CD14-positive monocyte (primary cell): ENCODE measurements at regions not wholly inside any gene's neighbourhood (a gene's known extent, or its start where the extent isn't known, plus 50 kb on each side); places are given as distances from the start of the nearest gene placed in this dataset.
"Not testable (repeated sequence)": the region's sequence is repeated elsewhere in the genome, so short reads cannot be mapped to it uniquely, and the experiment has no call there.

Source experiments
- DNase-seq, 3 donors: peaks; one replicate each; pipeline ENCODE4 v3.0.0-alpha.2; 2011 to 2022
- H2AFZ ChIP-seq: 2 replicates; pipeline ENCODE4 v1.6.0; 2012; ENCODE audit warnings: mild to moderate bottlenecking, low read depth, low read length, inconsistent platforms; ENCODE audit not compliant: insufficient read depth, poor library complexity, severe bottlenecking
- H3K27ac ChIP-seq, 2 donors: 1 replicate in 1 of 2; 2 replicates in 1 of 2; pipeline ENCODE4 v1.5.1; 2012 to 2013; ENCODE audit warnings: low read length in 2 of 2, control low read depth in 1 of 2, inconsistent platforms in 1 of 2, low read depth in 1 of 2, mild to moderate bottlenecking in 1 of 2
- H3K27me3 ChIP-seq, 2 donors: one replicate each; pipeline versions ENCODE4 v1.6.0 to v1.6.1; 2011 to 2013; ENCODE audit warnings: low read length in 2 of 2; ENCODE audit not compliant: control insufficient read depth in 2 of 2, insufficient read depth in 2 of 2
- H3K36me3 ChIP-seq, 2 donors: replicated peaks in 1 of 2; 1 replicate in 1 of 2; 2 replicates in 1 of 2; pipeline versions ENCODE4 v1.5.1 to v1.6.1; 2012 to 2013; ENCODE audit warnings: low read length in 2 of 2, control low read depth in 1 of 2, inconsistent platforms in 1 of 2, mild to moderate bottlenecking in 1 of 2; ENCODE audit not compliant: insufficient read depth in 2 of 2, control insufficient read depth in 1 of 2
- H3K4me1 ChIP-seq, 2 donors: 1 replicate in 1 of 2; 2 replicates in 1 of 2; pipeline versions ENCODE4 v1.5.1 to v1.6.1; 2012 to 2013; ENCODE audit warnings: low read length in 2 of 2, control low read depth in 1 of 2, inconsistent platforms in 1 of 2, mild to moderate bottlenecking in 1 of 2, moderate library complexity in 1 of 2; ENCODE audit not compliant: insufficient read depth in 2 of 2, control insufficient read depth in 1 of 2
- H3K4me2 ChIP-seq: replicated peaks from 2 replicates; pipeline ENCODE3; 2012; ENCODE audit warnings: low read length, moderate library complexity, mild to moderate bottlenecking; ENCODE audit not compliant: poor library complexity, severe bottlenecking; ENCODE audit errors: extremely low read depth
- H3K4me3 ChIP-seq, 3 experiments: fragments of 200-600 bp in 1 of 3; sonication (generic) in 1 of 3; replicated peaks in 1 of 3; 1 replicate in 2 of 3; 2 replicates in 1 of 3; pipeline ENCODE4 v1.5.1; 2011 to 2013; ENCODE audit warnings: low read length in 3 of 3, mild to moderate bottlenecking in 3 of 3, control low read depth in 2 of 3, low read depth in 2 of 3, inconsistent platforms in 1 of 3, moderate library complexity in 1 of 3
- H3K79me2 ChIP-seq: 2 replicates; pipeline ENCODE4 v1.6.0; 2012; ENCODE audit warnings: mild to moderate bottlenecking, control low read depth, inconsistent platforms, low read length, moderate library complexity; ENCODE audit not compliant: insufficient read depth
- H3K9ac ChIP-seq: 2 replicates; pipeline ENCODE4 v1.6.0; 2017; ENCODE audit warnings: low read length, mild to moderate bottlenecking; ENCODE audit not compliant: insufficient read depth, poor library complexity, severe bottlenecking
- H3K9me3 ChIP-seq, 2 donors: replicated peaks in 1 of 2; 1 replicate in 1 of 2; 2 replicates in 1 of 2; pipeline versions ENCODE4 v1.5.1 to v1.6.1; 2012 to 2013; ENCODE audit warnings: low read length in 2 of 2, control low read depth in 1 of 2; ENCODE audit not compliant: control insufficient read depth in 1 of 2, insufficient read depth in 1 of 2
- H4K20me1 ChIP-seq: 2 replicates; pipeline ENCODE4 v1.6.0; 2012; ENCODE audit warnings: mild to moderate bottlenecking, low read length, control low read depth, moderate library complexity; ENCODE audit not compliant: insufficient read depth
- H3K27ac Mint-ChIP-seq, 7 donors: one replicate each; pipeline ENCODE4 v1.8.0; 2020; ENCODE audit warnings: mild to moderate bottlenecking in 7 of 7, mixed read lengths in 7 of 7, moderate library complexity in 6 of 7, inconsistent platforms in 2 of 7
- H3K27me3 Mint-ChIP-seq, 3 donors: one replicate each; pipeline ENCODE4 v1.8.0; 2021 to 2022; ENCODE audit warnings: low read depth in 3 of 3, mild to moderate bottlenecking in 3 of 3, mixed read lengths in 3 of 3, moderate library complexity in 3 of 3, inconsistent platforms in 1 of 3
- H3K36me3 Mint-ChIP-seq, 2 donors: one replicate each; pipeline ENCODE4 v1.8.0; 2020; ENCODE audit warnings: mixed read lengths in 2 of 2, inconsistent platforms in 1 of 2, mild to moderate bottlenecking in 1 of 2
- H3K4me1 Mint-ChIP-seq: one replicate; pipeline ENCODE4 v1.8.0; 2020; ENCODE audit warnings: mild to moderate bottlenecking, mixed read lengths
- H3K4me3 Mint-ChIP-seq, 2 donors: one replicate each; pipeline ENCODE4 v1.8.0; 2020; ENCODE audit warnings: mild to moderate bottlenecking in 2 of 2, mixed read lengths in 2 of 2, moderate library complexity in 1 of 2
- H3K9me3 Mint-ChIP-seq, 7 donors: one replicate each; pipeline ENCODE4 v1.8.0; 2020 to 2022; ENCODE audit warnings: mixed read lengths in 7 of 7, mild to moderate bottlenecking in 6 of 7, moderate library complexity in 6 of 7, inconsistent platforms in 2 of 7
- WGBS: methylation state at CpG from one replicate; pipeline ENCODE4 v1.1.5; 2013; ENCODE audit warnings: missing lambda C conversion rate; ENCODE audit not compliant: insufficient coverage; 5-methylcytosine and 5-hydroxymethylcytosine counted together
- intact Hi-C, 2 donors: fragments of 100-400 bp; cut with micrococcal nuclease; formaldehyde crosslinking; loops; one replicate each; pipeline versions ENCODE4 v1.15.0 to v1.15.1; 2023
- TF ChIP-seq, protein P1 (sequence below): fragments of 200-600 bp; IDR thresholded peaks from one replicate; pipeline ENCODE4 v1.8.0; 2022; ENCODE audit warnings: antibody characterized with exemption, mild to moderate bottlenecking

GRCh38 chr6:11845664-11846577 lies 67.3 kb upstream of the ADTRP start:
- Histone ChIP-seq H3K36me3 (no peaks in the 10 kb centered on the region), H3K4me2 (no peak overlapping the region), H4K20me1 (no peaks in the 10 kb centered on the region), H3K27me3 (no peaks in the 10 kb centered on the region), H3K79me2 (no peaks in the 10 kb centered on the region), H2AFZ (no peak overlapping the region), H3K9ac (no peak overlapping the region), H3K4me3 (no peak overlapping the region), H3K27ac (no peak overlapping the region), H3K4me1 (no peaks in the 10 kb centered on the region), H3K9me3 (no peaks in the 10 kb centered on the region)
- no peaks in the 10 kb centered on the region for H3K27me3 Mint-ChIP-seq
- no peak for DNase-seq
- no peak overlapping the region for H3K4me3 Mint-ChIP-seq
- no peaks in the 10 kb centered on the region for H3K4me1 Mint-ChIP-seq
- TF ChIP-seq, protein P1, sequence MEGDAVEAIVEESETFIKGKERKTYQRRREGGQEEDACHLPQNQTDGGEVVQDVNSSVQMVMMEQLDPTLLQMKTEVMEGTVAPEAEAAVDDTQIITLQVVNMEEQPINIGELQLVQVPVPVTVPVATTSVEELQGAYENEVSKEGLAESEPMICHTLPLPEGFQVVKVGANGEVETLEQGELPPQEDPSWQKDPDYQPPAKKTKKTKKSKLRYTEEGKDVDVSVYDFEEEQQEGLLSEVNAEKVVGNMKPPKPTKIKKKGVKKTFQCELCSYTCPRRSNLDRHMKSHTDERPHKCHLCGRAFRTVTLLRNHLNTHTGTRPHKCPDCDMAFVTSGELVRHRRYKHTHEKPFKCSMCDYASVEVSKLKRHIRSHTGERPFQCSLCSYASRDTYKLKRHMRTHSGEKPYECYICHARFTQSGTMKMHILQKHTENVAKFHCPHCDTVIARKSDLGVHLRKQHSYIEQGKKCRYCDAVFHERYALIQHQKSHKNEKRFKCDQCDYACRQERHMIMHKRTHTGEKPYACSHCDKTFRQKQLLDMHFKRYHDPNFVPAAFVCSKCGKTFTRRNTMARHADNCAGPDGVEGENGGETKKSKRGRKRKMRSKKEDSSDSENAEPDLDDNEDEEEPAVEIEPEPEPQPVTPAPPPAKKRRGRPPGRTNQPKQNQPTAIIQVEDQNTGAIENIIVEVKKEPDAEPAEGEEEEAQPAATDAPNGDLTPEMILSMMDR = no peak
- intact Hi-C loops = no loop called here
- H3K27ac Mint-ChIP-seq = no peak overlapping the region
- WGBS = no CpG with 5 or more reads among the region's 5 CpGs
- H3K36me3 Mint-ChIP-seq = no peaks in the 10 kb centered on the region
- peaks cover 0 to 4% (median 3%) of the 10 kb centered on the region in 7 donors for H3K9me3 Mint-ChIP-seq

DNA sequence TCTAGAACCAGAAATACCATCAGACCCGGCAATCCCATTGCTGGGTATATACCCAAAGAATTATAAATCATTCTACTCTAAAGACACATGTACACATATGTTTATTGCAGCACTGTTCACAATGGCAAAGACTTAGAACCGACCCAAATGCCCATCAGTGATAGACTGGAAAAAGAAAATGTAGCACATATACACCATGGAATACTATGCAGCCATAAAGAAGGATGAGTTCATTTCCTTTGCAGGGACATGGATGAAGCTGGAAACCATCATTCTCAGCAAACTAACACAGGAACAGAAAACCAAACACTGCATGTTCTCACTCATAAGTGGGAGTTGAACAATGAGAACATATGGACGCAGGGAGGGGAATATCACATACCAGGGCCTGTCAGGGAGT lies 64.2 kb upstream of the ADTRP start:
- WGBS = 100% methylated on average over 1 of the region's 3 CpGs
- H3K27ac ChIP-seq, H3K4me1 Mint-ChIP-seq, H3K4me3 Mint-ChIP-seq, H4K20me1 ChIP-seq, H3K4me2 ChIP-seq, H3K9ac ChIP-seq, H2AFZ ChIP-seq, DNase-seq, H3K4me1 ChIP-seq, H3K9me3 ChIP-seq, H3K27me3 ChIP-seq, H3K27me3 Mint-ChIP-seq, H3K4me3 ChIP-seq, H3K36me3 Mint-ChIP-seq, H3K36me3 ChIP-seq, H3K79me2 ChIP-seq, intact Hi-C loops, H3K27ac Mint-ChIP-seq: not testable (repeated sequence)
- peaks cover 12 to 25% (median 16%) of the 10 kb centered on the region in 7 donors for H3K9me3 Mint-ChIP-seq
